Thoracic aorta (tissue), 2 donors: ENCODE measurements at regions not wholly inside any gene's neighbourhood (a gene's known extent, or its start where the extent isn't known, plus 50 kb on each side); places are given as distances from the start of the nearest gene placed in this dataset.

Experiments
- ATAC-seq: fragments of 150-250 bp; one replicate; pipeline ENCODE4 v1.8.0; 2017; ENCODE audit warnings: low read depth; ENCODE audit not compliant: insufficient number of reproducible peaks, low FRiP score
- DNase-seq: peaks from one replicate; pipeline ENCODE4 v3.0.0-alpha.2; 2020; ENCODE audit warnings: low spot score
- H3K27ac ChIP-seq, 2 donors: fragments of 200-600 bp; sonication (generic); 1 replicate in 1 of 2; 2 replicates in 1 of 2; pipeline ENCODE4 v1.5.1; 2016; ENCODE audit warnings: mild to moderate bottlenecking in 2 of 2, moderate library complexity in 2 of 2
- H3K27me3 ChIP-seq: fragments of 200-600 bp; sonication (generic); replicated peaks from 2 replicates; pipeline ENCODE4 v1.6.0; 2016; ENCODE audit warnings: mild to moderate bottlenecking; ENCODE audit not compliant: insufficient read depth
- H3K36me3 ChIP-seq: fragments of 200-600 bp; sonication (generic); one replicate; pipeline ENCODE4 v1.5.1; 2016
- H3K4me1 ChIP-seq, 2 donors: fragments of 200-600 bp; sonication (generic); 1 replicate in 1 of 2; 2 replicates in 1 of 2; pipeline versions ENCODE4 v1.5.1 to v1.6.0; 2016; ENCODE audit warnings: low read depth in 2 of 2, mild to moderate bottlenecking in 1 of 2; ENCODE audit not compliant: control insufficient read depth in 1 of 2
- H3K4me3 ChIP-seq: fragments of 200-600 bp; sonication (generic); 2 replicates; pipeline ENCODE4 v1.5.1; 2016; ENCODE audit warnings: mild to moderate bottlenecking
- H3K9me3 ChIP-seq: fragments of 200-600 bp; sonication (generic); 2 replicates; pipeline ENCODE4 v1.5.1; 2016
- TF ChIP-seq, protein P1 (sequence below): fragments of 200-600 bp; sonication (generic); IDR thresholded peaks from one replicate; pipeline ENCODE4 v1.5.1; 2019; ENCODE audit warnings: antibody characterized with exemption

- H3K27ac ChIP-seq, result no peak overlapping the region
- H3K27me3 ChIP-seq, result no peaks in the 10 kb centered on the region
- TF ChIP-seq, protein P1, sequence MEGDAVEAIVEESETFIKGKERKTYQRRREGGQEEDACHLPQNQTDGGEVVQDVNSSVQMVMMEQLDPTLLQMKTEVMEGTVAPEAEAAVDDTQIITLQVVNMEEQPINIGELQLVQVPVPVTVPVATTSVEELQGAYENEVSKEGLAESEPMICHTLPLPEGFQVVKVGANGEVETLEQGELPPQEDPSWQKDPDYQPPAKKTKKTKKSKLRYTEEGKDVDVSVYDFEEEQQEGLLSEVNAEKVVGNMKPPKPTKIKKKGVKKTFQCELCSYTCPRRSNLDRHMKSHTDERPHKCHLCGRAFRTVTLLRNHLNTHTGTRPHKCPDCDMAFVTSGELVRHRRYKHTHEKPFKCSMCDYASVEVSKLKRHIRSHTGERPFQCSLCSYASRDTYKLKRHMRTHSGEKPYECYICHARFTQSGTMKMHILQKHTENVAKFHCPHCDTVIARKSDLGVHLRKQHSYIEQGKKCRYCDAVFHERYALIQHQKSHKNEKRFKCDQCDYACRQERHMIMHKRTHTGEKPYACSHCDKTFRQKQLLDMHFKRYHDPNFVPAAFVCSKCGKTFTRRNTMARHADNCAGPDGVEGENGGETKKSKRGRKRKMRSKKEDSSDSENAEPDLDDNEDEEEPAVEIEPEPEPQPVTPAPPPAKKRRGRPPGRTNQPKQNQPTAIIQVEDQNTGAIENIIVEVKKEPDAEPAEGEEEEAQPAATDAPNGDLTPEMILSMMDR, result no peak
- ATAC-seq, result no peak
- H3K4me1 ChIP-seq, result no peaks in the 10 kb centered on the region
- no peak overlapping the region for H3K4me3 ChIP-seq
- no peaks in the 10 kb centered on the region for H3K9me3 ChIP-seq
- no peaks in the 10 kb centered on the region for H3K36me3 ChIP-seq
- DNase-seq, result no peak
Measured at GRCh38 chr15:66832664-66833063, 130.6 kb downstream of the SMAD6 start.

GRCh38 chr15:66833371-66833770 lies 131.3 kb downstream of the SMAD6 start:
- ATAC-seq (no peak), DNase-seq (no peak)
- TF ChIP-seq, protein P1, result no peak
- H3K27me3 ChIP-seq, result no peaks in the 10 kb centered on the region
- no peaks in the 10 kb centered on the region for H3K9me3 ChIP-seq
- no peaks in the 10 kb centered on the region for H3K36me3 ChIP-seq
- no peaks in the 10 kb centered on the region for H3K4me1 ChIP-seq
- no peak overlapping the region for H3K27ac ChIP-seq
- no peak overlapping the region for H3K4me3 ChIP-seq

DNA sequence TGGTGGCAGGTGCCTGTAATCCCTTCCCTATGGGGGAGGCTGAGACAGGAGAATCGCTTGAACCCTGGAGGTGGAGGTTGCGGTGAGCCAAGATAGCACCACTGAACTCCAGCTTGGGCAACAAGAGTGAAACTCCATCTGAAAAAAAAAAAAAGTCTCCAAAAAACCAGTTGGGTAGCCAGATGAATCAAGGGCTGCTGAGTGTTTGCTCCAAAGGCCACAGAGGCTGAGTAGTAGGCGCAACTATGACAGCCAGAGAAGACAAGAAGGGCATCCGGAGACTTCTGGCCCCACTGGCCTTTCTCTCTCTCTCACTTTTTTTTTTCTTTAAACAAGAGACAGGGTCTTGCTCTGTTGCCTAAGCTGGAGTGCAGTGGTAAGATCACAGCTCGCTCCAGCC lies 131.8 kb downstream of the SMAD6 start:
- DNase-seq, result no peak
- no peak for ATAC-seq
- Histone ChIP-seq H3K4me3 (no peak overlapping the region), H3K36me3 (no peaks in the 10 kb centered on the region), H3K27ac (no peak overlapping the region), H3K9me3 (no peaks in the 10 kb centered on the region), H3K27me3 (no peaks in the 10 kb centered on the region), H3K4me1 (no peaks in the 10 kb centered on the region)
- TF ChIP-seq, protein P1, result no peak

DNA sequence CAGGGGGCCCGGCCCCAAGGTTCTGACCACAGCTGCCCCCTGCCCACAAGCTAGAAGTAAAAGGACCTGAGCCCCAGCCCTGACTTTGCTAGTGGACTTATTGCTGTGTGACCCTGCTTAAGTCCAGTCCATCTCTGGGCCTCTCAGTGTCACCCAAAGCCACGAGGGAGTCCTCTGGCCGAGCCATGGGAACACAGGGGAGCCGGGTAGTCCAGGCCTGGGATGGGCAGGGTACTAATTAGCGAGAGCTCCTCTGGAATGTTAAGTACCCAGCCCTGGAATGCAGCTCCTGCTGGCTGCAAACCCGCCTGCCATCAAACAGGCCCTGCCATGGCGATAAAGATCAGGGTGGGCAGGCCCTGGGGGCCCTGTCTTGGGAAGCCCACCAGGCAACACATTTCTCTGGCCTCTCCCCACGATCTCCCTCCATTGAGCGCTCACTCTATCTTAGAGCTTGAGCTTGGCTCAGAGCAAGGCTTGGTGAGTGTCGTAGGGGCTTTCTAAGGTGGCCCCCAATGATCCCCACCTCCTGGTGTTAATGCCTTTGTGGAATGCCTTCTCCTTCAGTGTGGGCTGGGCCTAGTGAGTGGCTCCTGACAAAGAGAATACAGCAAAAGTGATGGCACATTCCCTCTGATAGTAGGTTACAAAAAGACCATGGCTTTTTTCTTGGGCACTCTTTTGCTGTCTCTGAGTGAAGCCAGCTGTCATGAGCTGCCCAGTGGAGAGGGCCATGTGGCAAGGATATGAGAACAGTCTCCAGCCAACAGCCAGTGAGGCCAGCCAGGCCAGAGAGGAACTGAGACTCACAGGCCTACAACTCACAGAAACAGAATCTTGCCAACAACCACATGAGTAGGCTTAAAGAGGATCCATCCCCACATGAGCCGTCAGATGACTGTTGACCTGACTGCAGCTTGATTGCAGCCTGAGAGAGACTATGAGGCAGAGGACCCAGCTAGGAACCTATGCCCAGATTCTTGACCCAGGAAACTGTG lies 133.1 kb downstream of the SMAD6 start:
- Histone ChIP-seq H3K4me1 (peaks cover 5 to 13% of the 10 kb centered on the region in 2 donors), H3K36me3 (no peaks in the 10 kb centered on the region), H3K27ac (no peak overlapping the region), H3K4me3 (no peak overlapping the region), H3K27me3 (no peaks in the 10 kb centered on the region), H3K9me3 (no peaks in the 10 kb centered on the region)
- TF ChIP-seq, protein P1, result no peak
- DNase-seq (no peak), ATAC-seq (no peak)

- Histone ChIP-seq H3K27me3 (no peaks in the 10 kb centered on the region), H3K36me3 (no peaks in the 10 kb centered on the region), H3K27ac (no peak overlapping the region), H3K4me3 (no peak overlapping the region), H3K9me3 (no peaks in the 10 kb centered on the region), H3K4me1 (peaks cover 14 to 25% of the 10 kb centered on the region in 2 donors)
- TF ChIP-seq, protein P1, result no peak
- no peak for ATAC-seq
- no peak for DNase-seq
Measured at GRCh38 chr15:66836231-66837030, 134.4 kb downstream of the SMAD6 start.
